Nephron progenitor cell (in vitro differentiated cells): ENCODE measurements at regions not wholly inside any gene's neighbourhood (a gene's known extent, or its start where the extent isn't known, plus 50 kb on each side); places are given as distances from the start of the nearest gene placed in this dataset.

Experiments
- DNase-seq: peaks from one replicate; pipeline ENCODE4 v3.0.0; 2021
- H3K27ac Mint-ChIP-seq: 2 replicates; pipeline ENCODE4 v1.8.0; 2021; ENCODE audit warnings: mild to moderate bottlenecking, moderate library complexity, mixed read lengths
- H3K27me3 Mint-ChIP-seq: 2 replicates; pipeline ENCODE4 v1.8.0; 2021; ENCODE audit warnings: mild to moderate bottlenecking, low read depth, mixed read lengths; ENCODE audit not compliant: poor library complexity
- H3K36me3 Mint-ChIP-seq: 2 replicates; pipeline ENCODE4 v1.8.0; 2021; ENCODE audit warnings: low read depth, mixed read lengths
- H3K4me1 Mint-ChIP-seq: 2 replicates; pipeline ENCODE4 v1.8.0; 2021; ENCODE audit warnings: mixed read lengths
- H3K4me3 Mint-ChIP-seq: 2 replicates; pipeline ENCODE4 v1.8.0; 2021; ENCODE audit warnings: mild to moderate bottlenecking, moderate library complexity, mixed read lengths
- H3K9me3 Mint-ChIP-seq: 2 replicates; pipeline ENCODE4 v1.8.0; 2021; ENCODE audit warnings: mild to moderate bottlenecking, moderate library complexity, mixed read lengths
- CTCF ChIP-seq: fragments of 200-600 bp; sonication (generic); IDR thresholded peaks from 2 replicates; pipeline ENCODE4 v1.5.0; 2021; ENCODE audit warnings: antibody characterized with exemption

- peak overlapping the region; percentile 9 for H3K27ac Mint-ChIP-seq
- H3K9me3 Mint-ChIP-seq: peaks cover 36% of the 10 kb centered on the region
- no peaks in the 10 kb centered on the region for H3K36me3 Mint-ChIP-seq
- no peak for TF ChIP-seq CTCF
- no peak overlapping the region for H3K4me3 Mint-ChIP-seq
- no peaks in the 10 kb centered on the region for H3K4me1 Mint-ChIP-seq
- DNase-seq: no peak
- H3K27me3 Mint-ChIP-seq: no peaks in the 10 kb centered on the region
These were observed 185.5 kb downstream of the DMRT2 start for GRCh38 chr9:1235650-1236049.

- no peaks in the 10 kb centered on the region for H3K36me3 Mint-ChIP-seq
- H3K4me1 Mint-ChIP-seq: no peaks in the 10 kb centered on the region
- no peak overlapping the region for H3K27ac Mint-ChIP-seq
- DNase-seq: no peak
- H3K4me3 Mint-ChIP-seq: no peak overlapping the region
- no peaks in the 10 kb centered on the region for H3K27me3 Mint-ChIP-seq
- H3K9me3 Mint-ChIP-seq: peaks cover 37% of the 10 kb centered on the region
- TF ChIP-seq CTCF: no peak
These were observed 185.9 kb downstream of the DMRT2 start for GRCh38 chr9:1236061-1236460.

GRCh38 chr9:1238407-1238806 lies 188.2 kb downstream of the DMRT2 start:
- Mint-ChIP-seq H3K36me3 (no peaks in the 10 kb centered on the region), H3K4me3 (no peak overlapping the region), H3K4me1 (no peaks in the 10 kb centered on the region), H3K27me3 (no peaks in the 10 kb centered on the region), H3K9me3 (peaks cover 57% of the 10 kb centered on the region), H3K27ac (no peak overlapping the region)
- DNase-seq: no peak
- no peak for TF ChIP-seq CTCF

- TF ChIP-seq CTCF: no peak
- no peak overlapping the region for H3K4me3 Mint-ChIP-seq
- H3K9me3 Mint-ChIP-seq: peaks cover 28% of the 10 kb centered on the region
- H3K4me1 Mint-ChIP-seq: no peaks in the 10 kb centered on the region
- H3K27me3 Mint-ChIP-seq: no peaks in the 10 kb centered on the region
- H3K36me3 Mint-ChIP-seq: no peaks in the 10 kb centered on the region
- H3K27ac Mint-ChIP-seq: no peak overlapping the region
- DNase-seq: no peak
These were observed 198.6 kb downstream of the DMRT2 start for GRCh38 chr9:1248743-1249142.

GRCh38 chr9:1253064-1253979 lies 203.2 kb downstream of the DMRT2 start:
- no peak for DNase-seq
- Mint-ChIP-seq H3K36me3 (no peaks in the 10 kb centered on the region), H3K27me3 (peaks cover 3% of the 10 kb centered on the region), H3K27ac (no peak overlapping the region), H3K9me3 (peaks cover 43% of the 10 kb centered on the region), H3K4me1 (no peaks in the 10 kb centered on the region), H3K4me3 (no peak overlapping the region)
- TF ChIP-seq CTCF: no peak

- Mint-ChIP-seq H3K4me3 (no peak overlapping the region), H3K9me3 (peaks cover 41% of the 10 kb centered on the region), H3K36me3 (no peaks in the 10 kb centered on the region), H3K27me3 (peaks cover 3% of the 10 kb centered on the region), H3K4me1 (no peaks in the 10 kb centered on the region), H3K27ac (no peak overlapping the region)
- DNase-seq: no peak
- TF ChIP-seq CTCF: no peak
These were observed 203.9 kb downstream of the DMRT2 start for GRCh38 chr9:1254071-1254470.
